Mesodermal cell (in vitro differentiated cells): ENCODE measurements at regions not wholly inside any gene's neighbourhood (a gene's known extent, or its start where the extent isn't known, plus 50 kb on each side); places are given as distances from the start of the nearest gene placed in this dataset.

Experiments
- H3K27ac ChIP-seq: 2 replicates; pipeline ENCODE4 v1.7.0; 2013; ENCODE audit warnings: mild to moderate bottlenecking, low read depth, low read length, moderate library complexity; ENCODE audit not compliant: severe bottlenecking
- H3K36me3 ChIP-seq: 2 replicates; pipeline ENCODE4 v1.7.1; 2013; ENCODE audit warnings: mild to moderate bottlenecking, low read length, moderate library complexity; ENCODE audit not compliant: control insufficient read depth, insufficient read depth
- H3K4me1 ChIP-seq: one replicate; pipeline ENCODE4 v1.7.1; 2013; ENCODE audit warnings: mild to moderate bottlenecking, low read length; ENCODE audit not compliant: insufficient read depth, control insufficient read depth, poor library complexity, severe bottlenecking
- H3K4me3 ChIP-seq: 2 replicates; pipeline ENCODE4 v1.7.0; 2013; ENCODE audit warnings: low read length, control low read depth, mild to moderate bottlenecking; ENCODE audit not compliant: insufficient read depth, poor library complexity, severe bottlenecking; ENCODE audit errors: extremely low read depth
- H3K9me3 ChIP-seq: 2 replicates; pipeline ENCODE4 v1.7.1; 2013; ENCODE audit warnings: mild to moderate bottlenecking, low read length, moderate library complexity; ENCODE audit not compliant: control insufficient read depth
- WGBS, 2 experiments: methylation state at CpG; one replicate each; pipeline ENCODE4 v1.1.5; 2013; ENCODE audit warnings: missing lambda C conversion rate in 2 of 2; ENCODE audit not compliant: insufficient coverage in 2 of 2; 5-methylcytosine and 5-hydroxymethylcytosine counted together

GRCh38 chr18:39675906-39676305, 2110.3 kb upstream of the CELF4 start:
- H3K4me1 ChIP-seq, result no peaks in the 10 kb centered on the region
- H3K36me3 ChIP-seq, result no peaks in the 10 kb centered on the region
- 82 to 92% methylated on average over 2 to 4 of the region's 5 CpGs for WGBS, 2 experiments

DNA sequence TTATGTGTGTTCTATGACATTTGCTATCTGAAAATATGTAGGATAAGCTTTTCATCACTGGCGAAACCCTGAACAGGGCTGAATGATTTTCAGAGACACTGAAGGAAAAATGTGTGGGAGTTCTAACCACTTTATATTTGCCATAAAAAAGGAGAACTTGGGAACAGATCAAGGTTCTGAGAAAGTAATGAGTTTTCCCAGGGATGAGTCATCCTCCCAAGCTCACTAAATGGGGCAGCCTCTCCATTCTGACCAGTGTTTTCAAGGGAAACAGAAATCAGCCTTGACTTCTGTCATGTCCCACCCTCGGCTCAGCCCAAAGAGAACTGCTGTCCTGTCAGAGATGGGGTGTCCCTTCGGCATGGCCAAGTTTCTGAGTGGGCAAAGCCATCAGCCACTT, 2109.8 kb upstream of the CELF4 start:
- no peaks in the 10 kb centered on the region for H3K9me3 ChIP-seq
- WGBS, 2 experiments, result 75 to 87% methylated on average over 3 of the region's 3 CpGs
- no peak overlapping the region for H3K27ac ChIP-seq
- H3K4me3 ChIP-seq, result no peak overlapping the region
- no peaks in the 10 kb centered on the region for H3K4me1 ChIP-seq
- no peaks in the 10 kb centered on the region for H3K36me3 ChIP-seq

More at GRCh38 chr18:39675906-39676305, 2110.3 kb upstream of the CELF4 start:
- Histone ChIP-seq H3K27ac (no peak overlapping the region), H3K4me3 (no peak overlapping the region), H3K9me3 (no peaks in the 10 kb centered on the region)

GRCh38 chr18:39672171-39672570, 2106.6 kb upstream of the CELF4 start:
- WGBS, 2 experiments, result 100% methylated on average over 1 of the region's 3 CpGs; no CpG with 5 or more reads in 1 of the 2 experiments
- Histone ChIP-seq H3K9me3 (no peaks in the 10 kb centered on the region), H3K4me3 (no peak overlapping the region), H3K27ac (no peak overlapping the region), H3K4me1 (no peaks in the 10 kb centered on the region), H3K36me3 (no peaks in the 10 kb centered on the region)

DNA sequence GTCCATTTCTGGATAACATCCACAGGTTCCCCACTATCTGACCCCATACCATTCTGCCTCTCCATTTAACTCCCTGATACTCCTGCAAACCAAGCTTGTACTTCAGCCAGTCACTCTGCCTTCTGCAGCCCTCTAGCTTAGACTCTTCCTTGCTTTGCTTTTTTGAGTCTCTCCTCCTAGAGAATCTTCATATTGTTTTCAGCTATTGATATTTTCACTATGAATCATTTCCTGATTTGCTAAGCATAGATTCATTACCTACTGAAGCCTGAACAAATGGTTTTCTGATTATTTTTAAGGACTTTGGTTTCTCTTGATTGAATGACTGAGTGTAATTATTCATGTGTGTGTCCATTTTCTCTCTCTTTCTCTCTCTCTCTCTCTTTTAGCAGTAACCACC, 2102.3 kb upstream of the CELF4 start:
- Histone ChIP-seq H3K27ac (no peak overlapping the region), H3K9me3 (no peaks in the 10 kb centered on the region), H3K36me3 (no peaks in the 10 kb centered on the region), H3K4me1 (peaks cover under 1% of the 10 kb centered on the region), H3K4me3 (no peak overlapping the region)

DNA sequence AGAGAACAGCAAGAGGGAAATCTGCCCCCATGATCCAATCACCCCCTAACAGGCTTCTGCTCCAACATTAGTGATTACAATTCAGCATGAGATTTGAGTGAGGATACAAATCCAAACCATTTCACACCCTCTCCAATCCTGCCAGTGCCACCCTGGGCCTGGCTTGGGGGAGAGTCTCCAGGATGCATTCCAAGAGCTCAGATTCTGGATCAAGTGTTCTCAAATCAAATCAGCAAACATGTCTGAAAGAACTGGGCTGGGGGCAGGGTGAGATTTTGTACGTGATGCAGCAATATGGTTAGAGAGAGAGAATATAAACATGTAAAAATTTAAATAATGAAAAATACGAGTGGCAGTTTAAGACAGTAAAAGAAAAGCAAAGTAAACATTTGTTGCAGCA, 2100.9 kb upstream of the CELF4 start:
- Histone ChIP-seq H3K9me3 (no peaks in the 10 kb centered on the region), H3K36me3 (no peaks in the 10 kb centered on the region), H3K4me3 (no peak overlapping the region), H3K27ac (no peak overlapping the region), H3K4me1 (peaks cover 3% of the 10 kb centered on the region)
- WGBS, 2 experiments, result 90 to 100% methylated on average over 2 of the region's 2 CpGs

DNA sequence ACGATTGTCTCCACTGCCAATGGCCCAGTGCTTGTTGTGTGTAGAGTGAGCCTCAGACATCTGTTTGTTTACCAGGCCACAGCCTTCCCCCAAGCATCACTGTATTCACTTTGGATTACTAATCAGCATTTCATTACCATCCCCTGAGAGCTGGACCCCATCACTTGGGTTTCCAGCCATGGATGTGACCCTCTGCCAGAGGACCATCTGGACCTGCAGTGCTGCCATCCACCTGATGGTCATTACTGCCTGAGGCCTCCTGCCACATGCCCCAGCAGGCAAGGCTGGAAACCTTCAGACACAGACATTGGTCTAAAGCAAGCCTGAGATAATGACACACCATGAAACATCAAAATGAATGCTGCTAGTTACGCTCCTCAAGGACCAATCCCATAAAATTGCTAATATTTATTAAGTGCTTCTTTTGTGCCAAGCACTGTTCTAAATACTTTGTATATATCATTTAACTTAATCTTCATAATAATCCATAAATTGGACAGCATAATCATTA, 2096.3 kb upstream of the CELF4 start:
- Histone ChIP-seq H3K27ac (no peak overlapping the region), H3K9me3 (no peaks in the 10 kb centered on the region), H3K4me1 (peaks cover 3% of the 10 kb centered on the region), H3K4me3 (no peak overlapping the region), H3K36me3 (no peaks in the 10 kb centered on the region)
- WGBS, 2 experiments, result 86 to 100% methylated on average over 1 to 2 of the region's 2 CpGs

GRCh38 chr18:39660141-39660540, 2094.5 kb upstream of the CELF4 start:
- WGBS, 2 experiments, result no CpG with 5 or more reads among the region's 2 CpGs
- Histone ChIP-seq H3K36me3 (no peaks in the 10 kb centered on the region), H3K27ac (no peak overlapping the region)

GRCh38 chr18:39655341-39655740, 2089.7 kb upstream of the CELF4 start:
- no peaks in the 10 kb centered on the region for H3K36me3 ChIP-seq
- no peaks in the 10 kb centered on the region for H3K4me1 ChIP-seq
- no peaks in the 10 kb centered on the region for H3K9me3 ChIP-seq
- 100% methylated on average over 2 of the region's 4 CpGs; no CpG with 5 or more reads in 1 of the 2 experiments for WGBS, 2 experiments
- H3K27ac ChIP-seq, result no peak overlapping the region
- no peak overlapping the region for H3K4me3 ChIP-seq

More at GRCh38 chr18:39660141-39660540, 2094.5 kb upstream of the CELF4 start:
- peaks cover 3% of the 10 kb centered on the region for H3K4me1 ChIP-seq
- no peaks in the 10 kb centered on the region for H3K9me3 ChIP-seq
- no peak overlapping the region for H3K4me3 ChIP-seq

- H3K9me3 ChIP-seq, result no peaks in the 10 kb centered on the region
- H3K36me3 ChIP-seq, result no peaks in the 10 kb centered on the region
- H3K27ac ChIP-seq, result no peak overlapping the region
- H3K4me3 ChIP-seq, result no peak overlapping the region
- WGBS, 2 experiments, result no CpG with 5 or more reads among the region's 2 CpGs
- H3K4me1 ChIP-seq, result no peaks in the 10 kb centered on the region
Measured at GRCh38 chr18:39653221-39653620, 2087.6 kb upstream of the CELF4 start.

GRCh38 chr18:39648616-39649015, 2083.0 kb upstream of the CELF4 start:
- H3K4me3 ChIP-seq, result no peak overlapping the region
- H3K9me3 ChIP-seq, result no peaks in the 10 kb centered on the region
- no peaks in the 10 kb centered on the region for H3K36me3 ChIP-seq
- no peaks in the 10 kb centered on the region for H3K4me1 ChIP-seq
- 100% methylated on average over 1 of the region's 1 CpG; no CpG with 5 or more reads in 1 of the 2 experiments for WGBS, 2 experiments
- no peak overlapping the region for H3K27ac ChIP-seq

DNA sequence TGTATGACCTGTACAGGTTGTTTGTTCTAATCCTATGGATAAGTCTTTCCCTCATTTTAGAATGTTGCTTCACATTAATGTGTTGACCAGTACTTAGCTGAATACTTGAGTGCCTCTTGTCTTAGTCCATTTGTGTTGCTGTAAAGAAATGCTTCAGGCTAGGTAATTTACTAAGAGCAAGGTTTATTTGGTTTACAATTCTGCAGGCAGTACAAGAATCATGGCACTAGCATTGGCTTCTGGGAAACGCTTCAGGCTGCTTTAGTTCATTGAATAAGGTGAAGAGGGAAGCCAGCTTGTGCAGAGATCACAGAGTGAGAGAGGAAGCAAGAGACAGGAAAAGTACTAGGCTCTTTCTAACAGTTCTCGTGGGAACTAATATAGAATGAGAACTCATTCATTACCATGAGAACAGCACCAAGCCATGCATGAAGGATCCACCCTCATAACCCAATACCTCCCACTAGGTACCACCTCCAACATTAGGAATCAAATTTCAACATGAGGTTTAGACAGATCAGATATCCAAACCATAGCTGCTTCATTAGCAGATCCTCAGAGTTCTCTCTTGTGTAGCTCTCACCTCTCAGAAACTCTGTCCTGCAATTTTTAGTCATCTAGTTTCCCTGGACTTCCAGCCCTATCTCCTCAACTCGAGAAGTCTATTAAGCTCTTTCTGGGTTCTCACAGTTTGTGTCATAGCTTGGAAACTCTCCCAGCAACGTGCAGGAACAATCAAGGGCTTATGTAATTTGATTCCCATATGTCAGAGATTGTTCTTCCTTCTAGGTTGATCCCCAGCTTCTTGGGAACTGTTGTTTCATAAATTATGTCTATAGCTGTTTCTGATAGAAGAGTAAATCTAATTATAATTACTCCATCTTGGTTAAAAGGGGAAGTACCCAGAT, 2082.3 kb upstream of the CELF4 start:
- Histone ChIP-seq H3K36me3 (no peaks in the 10 kb centered on the region), H3K9me3 (no peaks in the 10 kb centered on the region), H3K4me1 (no peaks in the 10 kb centered on the region), H3K27ac (no peak overlapping the region), H3K4me3 (no peak overlapping the region)
- 88 to 91% methylated on average over 1 of the region's 4 CpGs for WGBS, 2 experiments
